SK-N-MC (cell line): ENCODE measurements at regions not wholly inside any gene's neighbourhood (a gene's known extent, or its start where the extent isn't known, plus 50 kb on each side); places are given as distances from the start of the nearest gene placed in this dataset.
"Not testable (repeated sequence)": the region's sequence is repeated elsewhere in the genome, so short reads cannot be mapped to it uniquely, and the experiment has no call there.

Experiments
- DNase-seq: peaks from one replicate; pipeline ENCODE4 v3.0.0-alpha.2; 2011; ENCODE audit warnings: low read depth, low spot score
- H3K27ac ChIP-seq: fragments of 200-600 bp; sonication (generic); 2 replicates; pipeline ENCODE4 v1.5.1; 2016; ENCODE audit warnings: mixed run types
- H3K36me3 ChIP-seq: fragments of 200-600 bp; sonication (generic); 2 replicates; pipeline ENCODE4 v1.6.1; 2017; ENCODE audit warnings: antibody characterized with exemption, low read length, mixed read lengths; ENCODE audit not compliant: insufficient read depth
- H3K4me3 ChIP-seq: fragments of 200-600 bp; sonication (generic); 2 replicates; pipeline ENCODE4 v1.5.1; 2016
- H3K9ac ChIP-seq: fragments of 200-600 bp; sonication (generic); 2 replicates; pipeline ENCODE4 v1.8.0; 2017; ENCODE audit warnings: mixed run types, mixed read lengths; ENCODE audit not compliant: insufficient read length
- H3K9me3 ChIP-seq: fragments of 200-600 bp; sonication (generic); 2 replicates; pipeline ENCODE4 v1.6.1; 2017; ENCODE audit warnings: low read depth, mild to moderate bottlenecking, antibody characterized with exemption, low read length, moderate library complexity, mixed read lengths
- EZH2 ChIP-seq: fragments of 200-600 bp; sonication (generic); IDR thresholded peaks from one replicate; pipeline ENCODE4 v1.6.1; 2017; ENCODE audit warnings: antibody characterized with exemption
- FOXP2 ChIP-seq: optimal IDR thresholded peaks from 2 replicates; pipeline ENCODE3; 2011; ENCODE audit warnings: mild to moderate bottlenecking, moderate library complexity; ENCODE audit not compliant: insufficient read depth; ENCODE audit errors: extremely low read length, control extremely low read depth
- POLR2AphosphoS5 ChIP-seq: IDR thresholded peaks from 2 replicates; pipeline ENCODE4 v1.6.1; 2012; ENCODE audit warnings: mild to moderate bottlenecking, low read depth, low read length, borderline replicate concordance

DNA sequence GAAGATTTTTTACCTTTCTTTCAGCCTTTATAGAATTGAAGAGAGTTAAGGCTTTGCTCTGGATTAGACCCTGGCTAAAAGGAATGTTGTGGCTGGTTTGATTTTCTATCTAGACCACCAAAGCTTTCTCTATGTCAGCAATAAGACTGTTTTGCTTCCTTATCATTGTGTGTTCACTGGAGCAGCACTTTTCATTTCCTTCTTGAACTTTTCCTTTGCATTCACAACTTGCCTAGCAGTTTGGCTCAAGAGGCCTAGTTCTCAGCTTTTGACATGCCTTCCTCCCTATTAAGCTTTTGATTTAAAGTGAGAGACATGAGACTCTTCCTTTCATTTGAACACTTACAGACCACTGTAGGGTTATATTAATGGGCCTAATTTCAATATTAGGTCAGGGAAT, 64.1 kb upstream of the USP15 start:
- Histone ChIP-seq H3K4me3 (no peak overlapping the region), H3K27ac (no peak overlapping the region), H3K36me3 (no peaks in the 10 kb centered on the region), H3K9ac (no peak overlapping the region), H3K9me3 (peaks cover 3% of the 10 kb centered on the region; the same call in 1 of the 2 replicates)
- TF ChIP-seq POLR2AphosphoS5: no peak
- TF ChIP-seq FOXP2: no peak
- no peak for TF ChIP-seq EZH2
- DNase-seq: no peak

DNA sequence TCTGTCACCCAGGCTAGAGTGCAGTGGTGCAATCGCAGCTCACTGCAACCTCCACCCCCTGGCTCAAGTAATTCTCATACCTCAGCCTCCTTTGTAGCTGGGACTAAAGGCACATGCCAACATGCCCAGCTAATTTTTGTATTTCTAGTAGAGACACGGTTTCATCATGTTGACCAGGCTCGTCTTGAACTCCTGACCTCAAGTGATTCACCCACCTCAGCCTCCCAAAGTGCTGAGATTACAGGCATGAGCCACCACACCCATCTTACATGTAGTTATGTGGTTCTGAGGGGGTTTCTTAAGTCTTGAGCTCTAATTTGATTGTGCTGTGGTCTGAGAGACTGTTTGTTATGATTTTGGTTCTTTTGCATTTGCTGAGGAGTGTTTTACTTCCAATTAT, 57.3 kb upstream of the USP15 start:
- DNase-seq, H3K36me3 ChIP-seq, H3K9ac ChIP-seq, H3K9me3 ChIP-seq, H3K4me3 ChIP-seq, H3K27ac ChIP-seq: not testable (repeated sequence)

DNA sequence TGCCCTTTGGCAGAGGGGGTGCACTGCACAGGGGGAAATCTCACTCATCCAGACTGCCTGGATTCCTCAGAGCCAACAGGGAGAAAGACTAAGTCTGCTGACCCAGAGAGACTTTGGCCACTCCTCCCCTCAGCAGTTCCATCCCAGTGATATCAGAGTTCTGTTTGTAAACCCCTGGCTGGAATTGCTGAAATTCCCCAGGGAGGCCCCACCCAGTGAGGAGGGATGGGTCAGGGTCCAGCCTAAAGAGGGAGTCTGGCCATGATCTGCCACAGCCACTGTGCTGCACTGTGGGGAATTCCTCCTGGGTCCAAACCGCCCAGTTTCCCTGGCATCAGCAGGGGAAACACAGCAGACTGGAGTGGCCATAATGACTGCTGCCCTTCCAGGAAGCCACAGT, 54.9 kb upstream of the USP15 start:
- no peak overlapping the region for H3K27ac ChIP-seq
- DNase-seq: no peak

DNA sequence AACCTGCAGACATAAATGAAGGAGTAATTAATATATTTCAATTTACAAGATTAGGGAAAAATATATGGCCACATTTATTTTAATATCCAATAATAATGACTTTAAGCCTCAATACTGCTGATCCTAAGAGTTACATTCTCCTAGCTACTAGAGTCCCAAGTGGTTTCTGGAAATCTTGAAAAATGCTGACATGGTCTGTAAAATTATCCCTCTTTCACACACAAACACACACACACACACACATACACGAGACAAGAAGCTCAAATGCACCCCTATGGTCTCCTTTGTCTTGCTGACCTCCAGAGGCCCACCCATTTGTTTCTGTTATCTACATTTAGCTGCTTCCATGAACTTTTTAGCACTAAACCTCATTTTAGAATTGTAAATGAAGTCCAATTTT, 53.0 kb upstream of the USP15 start:
- TF ChIP-seq FOXP2: no peak
- TF ChIP-seq EZH2: no peak
- TF ChIP-seq POLR2AphosphoS5: no peak
- H3K9me3 ChIP-seq: no peaks in the 10 kb centered on the region
- no peak overlapping the region for H3K9ac ChIP-seq
- H3K36me3 ChIP-seq: no peaks in the 10 kb centered on the region
- no peak for DNase-seq
- no peak overlapping the region for H3K4me3 ChIP-seq
- H3K27ac ChIP-seq: no peak overlapping the region

More for the DNA sequence above, 54.9 kb upstream of the USP15 start:
- Histone ChIP-seq H3K4me3 (no peak overlapping the region), H3K9me3 (no peaks in the 10 kb centered on the region), H3K36me3 (no peaks in the 10 kb centered on the region), H3K9ac (no peak overlapping the region)
- TF ChIP-seq FOXP2 (no peak), POLR2AphosphoS5 (no peak), EZH2 (no peak)
